HCT116 (cell line): ENCODE measurements at regions not wholly inside any gene's neighbourhood (a gene's known extent, or its start where the extent isn't known, plus 50 kb on each side); places are given as distances from the start of the nearest gene placed in this dataset.

Experiments used
- ATAC-seq: fragments of 200-7000 bp; cut with Tn5 transposase; 2 replicates; pipeline ENCODE4 v1.9.1; 2020; ENCODE audit warnings: mild to moderate bottlenecking, moderate library complexity
- BruUV-seq: library from RNA; stranded (reverse); fragments of 400-500 nt; replicated peaks from 2 replicates; lab custom pipeline; 2021; lab: Mats Ljungman, UMichigan
- CTCF ChIA-PET: fragments of 300-600 bp; sonication (Branson Sonifier 250); formaldehyde crosslinking; loops from one replicate; lab custom pipeline; 2021; ENCODE audit warnings: antibody characterized with exemption; lab: Charles Lee
- POLR2A ChIA-PET: fragments of 300-600, 350-600 bp; sonication (Branson Sonifier 250); formaldehyde crosslinking; loops from one replicate; lab custom pipeline; 2021; ENCODE audit warnings: antibody characterized with exemption; lab: Charles Lee
- RAD21 ChIA-PET, 2 experiments: fragments of 300-600 bp; sonication (Branson Sonifier 250); formaldehyde crosslinking; loops; one replicate each; lab custom pipeline; 2023; ENCODE audit warnings: low total read pairs in 2 of 2; ENCODE audit not compliant: uncharacterized antibody in 2 of 2, unreplicated experiment in 2 of 2, low non-redundant PET in 1 of 2; lab: Charles Lee
- DNase-seq: peaks from one replicate; pipeline ENCODE4 v3.0.0-alpha.2; 2010; ENCODE audit warnings: low read depth, low spot score
- H2AFZ ChIP-seq: fragments of 200-600 bp; shearing (Covaris generic), sonication (generic); 2 replicates; pipeline ENCODE4 v1.6.1; 2017; ENCODE audit warnings: low read depth, mixed run types, mixed read lengths, antibody characterized with exemption, low read length; ENCODE audit not compliant: poor library complexity, severe bottlenecking
- H3K27ac ChIP-seq: 2 replicates; pipeline ENCODE4 v1.5.1; 2012; ENCODE audit warnings: low read depth, low read length
- H3K27me3 ChIP-seq: fragments of 200-600 bp; sonication (generic); 2 replicates; pipeline ENCODE4 v1.6.1; 2016; ENCODE audit warnings: mixed run types, low read length, mixed read lengths; ENCODE audit not compliant: insufficient read depth
- H3K36me3 ChIP-seq, 2 experiments: fragments of 200-500 bp in 1 of 2; fragments of 200-600 bp in 1 of 2; sonication (Bioruptor generic) in 1 of 2; sonication (generic) in 1 of 2; 2 replicates each; pipeline versions ENCODE4 v1.5.1 to v1.6.1; 2014 to 2016; ENCODE audit warnings: low read length in 2 of 2, inconsistent platforms in 1 of 2, mixed read lengths in 1 of 2, mixed run types in 1 of 2; ENCODE audit not compliant: insufficient read depth in 2 of 2, control insufficient read depth in 1 of 2
- H3K4me1 ChIP-seq, 2 experiments: fragments of 200-600 bp in 1 of 2; sonication (generic) in 1 of 2; 2 replicates each; pipeline versions ENCODE4 v1.5.1 to v1.6.1; 2012 to 2017; ENCODE audit warnings: low read length in 2 of 2, inconsistent platforms in 1 of 2, mild to moderate bottlenecking in 1 of 2, mixed read lengths in 1 of 2, mixed run types in 1 of 2, moderate library complexity in 1 of 2; ENCODE audit not compliant: insufficient read depth in 2 of 2, control insufficient read depth in 1 of 2
- H3K4me2 ChIP-seq: fragments of 200-600 bp; sonication (generic); 2 replicates; pipeline ENCODE4 v1.6.1; 2017; ENCODE audit warnings: mixed run types, low read length, mixed read lengths
- H3K4me3 ChIP-seq, 2 experiments: fragments of 200-600 bp in 1 of 2; sonication (generic) in 1 of 2; replicated peaks in 1 of 2; 2 replicates each; pipeline ENCODE4 v1.5.1; 2011 to 2016; ENCODE audit warnings: low read length in 2 of 2, control low read depth in 1 of 2, low read depth in 1 of 2, mild to moderate bottlenecking in 1 of 2, mixed read lengths in 1 of 2, mixed run types in 1 of 2
- H3K79me2 ChIP-seq: fragments of 200-600 bp; sonication (generic); 2 replicates; pipeline ENCODE4 v1.6.1; 2017; ENCODE audit warnings: mild to moderate bottlenecking, mixed run types, low read length, moderate library complexity, mixed read lengths; ENCODE audit not compliant: insufficient read depth
- H3K9ac ChIP-seq: fragments of 200-600 bp; sonication (generic); 2 replicates; pipeline ENCODE4 v1.6.1; 2016; ENCODE audit warnings: low read length, mixed read lengths
- H3K9me2 ChIP-seq: fragments of 200-600 bp; sonication (generic), shearing (Covaris generic); 2 replicates; pipeline ENCODE4 v1.6.1; 2017; ENCODE audit warnings: mixed run types, mild to moderate bottlenecking, moderate library complexity; ENCODE audit not compliant: insufficient read depth
- H3K9me3 ChIP-seq, 2 experiments: fragments of 200-500 bp in 1 of 2; fragments of 200-600 bp in 1 of 2; sonication (Bioruptor generic) in 1 of 2; sonication (generic) in 1 of 2; 2 replicates each; pipeline ENCODE4 v1.6.1; 2014 to 2017; ENCODE audit warnings: low read length in 2 of 2, mixed read lengths in 2 of 2, inconsistent platforms in 1 of 2, low read depth in 1 of 2, mild to moderate bottlenecking in 1 of 2, mixed run types in 1 of 2, moderate library complexity in 1 of 2; ENCODE audit not compliant: control insufficient read depth in 1 of 2, insufficient read depth in 1 of 2
- H4K20me1 ChIP-seq: fragments of 200-600 bp; sonication (generic), shearing (Covaris generic); 2 replicates; pipeline ENCODE4 v1.6.1; 2017; ENCODE audit warnings: mixed run types, mild to moderate bottlenecking, moderate library complexity; ENCODE audit not compliant: insufficient read depth
- CBX3 ChIP-seq: IDR thresholded peaks from 2 replicates; pipeline ENCODE4 v1.6.1; 2012; ENCODE audit warnings: low read depth
- ELF1 ChIP-seq: IDR thresholded peaks from 2 replicates; pipeline ENCODE4 v1.6.1; 2012; ENCODE audit warnings: low read depth, borderline replicate concordance
- JUND ChIP-seq: IDR thresholded peaks from 2 replicates; pipeline ENCODE4 v1.6.1; 2012
- ZNF274 ChIP-seq: fragments of 200-500 bp; sonication (Bioruptor generic); IDR thresholded peaks from 2 replicates; pipeline ENCODE4 v1.6.1; 2014; ENCODE audit warnings: mild to moderate bottlenecking, low read depth, low read length, inconsistent platforms
- intact Hi-C: fragments of 100-400 bp; cut with micrococcal nuclease; formaldehyde crosslinking; loops from 2 replicates; pipeline ENCODE4 v1.10.0; 2022
- TF ChIP-seq, protein P1 (sequence below), 3 experiments: fragments of 200-600 bp in 1 of 3; sonication (generic) in 1 of 3; IDR thresholded peaks in 2 of 3; conservative IDR thresholded peaks in 1 of 3; 2 replicates each; pipeline ENCODE4 v1.5.1; 2012 to 2017; ENCODE audit warnings: low read depth in 2 of 3, low read length in 2 of 3, antibody characterized with exemption in 1 of 3, borderline replicate concordance in 1 of 3, control low read depth in 1 of 3, mild to moderate bottlenecking in 1 of 3, mixed read lengths in 1 of 3, mixed run types in 1 of 3, moderate library complexity in 1 of 3; ENCODE audit not compliant: insufficient read depth in 1 of 3
- TF ChIP-seq, protein P2 (sequence below): IDR thresholded peaks from 2 replicates; pipeline ENCODE4 v1.6.1; 2012

DNA sequence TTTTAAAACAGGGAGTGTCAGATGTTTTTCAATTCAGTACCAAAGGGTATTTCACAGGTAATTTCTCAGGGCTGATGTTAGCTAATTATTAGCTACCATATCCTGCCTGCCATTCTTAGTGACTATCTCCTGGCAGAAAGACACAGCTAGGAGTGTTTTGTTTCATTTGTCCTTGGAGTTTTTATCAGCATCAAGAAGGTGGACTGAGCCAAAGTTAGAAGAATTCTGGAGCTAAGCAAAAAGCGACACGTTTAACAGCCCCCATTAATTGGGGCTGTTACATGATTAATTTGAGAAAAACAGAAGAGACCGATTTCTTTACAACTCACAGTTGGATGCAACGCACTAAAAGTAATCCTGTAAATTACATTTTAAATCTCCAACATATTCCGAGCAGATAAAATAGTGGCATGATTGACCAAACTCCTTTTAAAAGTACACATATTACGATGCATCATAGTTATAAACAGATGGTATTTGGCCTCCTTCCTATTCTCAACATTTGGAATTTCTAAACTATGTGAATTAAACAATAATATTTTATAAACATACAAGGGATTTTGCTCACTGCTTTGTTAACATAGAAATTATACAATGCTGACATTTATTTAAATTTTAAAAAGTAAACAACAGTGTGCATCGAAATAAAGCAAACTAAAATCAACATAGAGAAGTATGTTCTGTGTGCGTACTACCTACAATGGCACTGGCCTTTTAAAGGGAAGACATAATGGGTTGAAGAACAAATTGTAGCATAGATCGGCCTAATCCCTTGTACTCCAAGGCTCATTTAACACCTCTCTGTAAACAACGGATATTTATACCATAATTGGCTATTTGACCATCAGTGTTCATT, 585.1 kb downstream of the ZEB2 start:
- H3K4me3 ChIP-seq = no peak overlapping the region
- BruUV-seq = no TSS peak
- no peak overlapping the region for H3K4me2 ChIP-seq
- no peaks in the 10 kb centered on the region for H3K79me2 ChIP-seq
- H3K9me3 ChIP-seq = no peaks in the 10 kb centered on the region
- ChIA-PET RAD21 (no interaction called here), CTCF (no interaction called here), POLR2A (no interaction called here)
- no peak overlapping the region for H3K9ac ChIP-seq
- H3K9me2 ChIP-seq = no peaks in the 10 kb centered on the region
- no peak for ATAC-seq
- no peaks in the 10 kb centered on the region for H3K36me3 ChIP-seq
- no peaks in the 10 kb centered on the region for H4K20me1 ChIP-seq
- intact Hi-C loops = no loop called here
- no peak for TF ChIP-seq JUND
- no peak for TF ChIP-seq CBX3
- TF ChIP-seq, protein P1, sequence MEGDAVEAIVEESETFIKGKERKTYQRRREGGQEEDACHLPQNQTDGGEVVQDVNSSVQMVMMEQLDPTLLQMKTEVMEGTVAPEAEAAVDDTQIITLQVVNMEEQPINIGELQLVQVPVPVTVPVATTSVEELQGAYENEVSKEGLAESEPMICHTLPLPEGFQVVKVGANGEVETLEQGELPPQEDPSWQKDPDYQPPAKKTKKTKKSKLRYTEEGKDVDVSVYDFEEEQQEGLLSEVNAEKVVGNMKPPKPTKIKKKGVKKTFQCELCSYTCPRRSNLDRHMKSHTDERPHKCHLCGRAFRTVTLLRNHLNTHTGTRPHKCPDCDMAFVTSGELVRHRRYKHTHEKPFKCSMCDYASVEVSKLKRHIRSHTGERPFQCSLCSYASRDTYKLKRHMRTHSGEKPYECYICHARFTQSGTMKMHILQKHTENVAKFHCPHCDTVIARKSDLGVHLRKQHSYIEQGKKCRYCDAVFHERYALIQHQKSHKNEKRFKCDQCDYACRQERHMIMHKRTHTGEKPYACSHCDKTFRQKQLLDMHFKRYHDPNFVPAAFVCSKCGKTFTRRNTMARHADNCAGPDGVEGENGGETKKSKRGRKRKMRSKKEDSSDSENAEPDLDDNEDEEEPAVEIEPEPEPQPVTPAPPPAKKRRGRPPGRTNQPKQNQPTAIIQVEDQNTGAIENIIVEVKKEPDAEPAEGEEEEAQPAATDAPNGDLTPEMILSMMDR (IDR thresholded peaks at IDR 0.05 in 2 of 3, conservative IDR thresholded peaks at IDR 0.05 in 1 of 3; ENCODE audit: borderline replicate concordance in 1 of 3, insufficient read depth in 1 of 3, low read depth in 2 of 3, low read length in 2 of 3) = no peak
- TF ChIP-seq, protein P2, sequence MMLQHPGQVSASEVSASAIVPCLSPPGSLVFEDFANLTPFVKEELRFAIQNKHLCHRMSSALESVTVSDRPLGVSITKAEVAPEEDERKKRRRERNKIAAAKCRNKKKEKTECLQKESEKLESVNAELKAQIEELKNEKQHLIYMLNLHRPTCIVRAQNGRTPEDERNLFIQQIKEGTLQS = no peak
- no peak for TF ChIP-seq ELF1
- TF ChIP-seq ZNF274 = no peak
- no peak for DNase-seq
- no peak overlapping the region for H3K27ac ChIP-seq
- no peaks in the 10 kb centered on the region for H3K27me3 ChIP-seq
- H3K4me1 ChIP-seq = no peaks in the 10 kb centered on the region
- no peak overlapping the region for H2AFZ ChIP-seq
